GM06990 (cell line): ENCODE measurements at regions not wholly inside any gene's neighbourhood (a gene's known extent, or its start where the extent isn't known, plus 50 kb on each side); places are given as distances from the start of the nearest gene placed in this dataset.
"Not testable (repeated sequence)": the region's sequence is repeated elsewhere in the genome, so short reads cannot be mapped to it uniquely, and the experiment has no call there.

ENCODE experiments used
- DNase-seq: peaks from one replicate; pipeline ENCODE4 v3.0.0-alpha.2; 2011; ENCODE audit not compliant: insufficient read length; ENCODE audit errors: extremely low read depth
- H3K27me3 ChIP-seq: replicated peaks from 2 replicates; pipeline ENCODE4 v1.6.0; 2011; ENCODE audit warnings: low read length; ENCODE audit not compliant: control insufficient read depth, insufficient read depth
- H3K36me3 ChIP-seq: 2 replicates; pipeline ENCODE4 v1.5.1; 2011; ENCODE audit warnings: low read length; ENCODE audit not compliant: control insufficient read depth, insufficient read depth
- H3K4me3 ChIP-seq: replicated peaks from 2 replicates; pipeline ENCODE4 v1.5.1; 2011; ENCODE audit warnings: low read depth, mild to moderate bottlenecking, control low read depth, low read length
- CTCF ChIP-seq: IDR thresholded peaks from 2 replicates; pipeline ENCODE4 v1.5.1; 2011; ENCODE audit warnings: low read length, control low read depth, mild to moderate bottlenecking, inconsistent platforms; ENCODE audit not compliant: insufficient read depth, poor library complexity, severe bottlenecking

GRCh38 chr7:10644849-10645248 is 328.8 kb upstream of the PHF14 start:
- TF ChIP-seq CTCF = no peak
- H3K27me3 ChIP-seq = no peaks in the 10 kb centered on the region
- H3K4me3 ChIP-seq = no peak overlapping the region
- DNase-seq = no peak
- no peaks in the 10 kb centered on the region for H3K36me3 ChIP-seq

GRCh38 chr7:10646194-10646593 is 327.5 kb upstream of the PHF14 start:
- DNase-seq = no peak
- TF ChIP-seq CTCF = no peak
- Histone ChIP-seq H3K36me3 (no peaks in the 10 kb centered on the region), H3K4me3 (no peak overlapping the region), H3K27me3 (no peaks in the 10 kb centered on the region)

- no peaks in the 10 kb centered on the region for H3K36me3 ChIP-seq
- no peak for DNase-seq
- no peak overlapping the region for H3K4me3 ChIP-seq
- H3K27me3 ChIP-seq = no peaks in the 10 kb centered on the region
- TF ChIP-seq CTCF = no peak
Measured at GRCh38 chr7:10648289-10648688, 325.4 kb upstream of the PHF14 start.

- DNase-seq, H3K4me3 ChIP-seq, H3K36me3 ChIP-seq, H3K27me3 ChIP-seq: not testable (repeated sequence)
- TF ChIP-seq CTCF = peak; percentile 7
Measured at GRCh38 chr7:10649120-10649519, 324.6 kb upstream of the PHF14 start.

- H3K36me3 ChIP-seq = no peaks in the 10 kb centered on the region
Measured at GRCh38 chr7:10655031-10655430, 318.6 kb upstream of the PHF14 start.

More at GRCh38 chr7:10655031-10655430, 318.6 kb upstream of the PHF14 start:
- Histone ChIP-seq H3K4me3 (no peak overlapping the region), H3K27me3 (no peaks in the 10 kb centered on the region)
- no peak for DNase-seq
- TF ChIP-seq CTCF = no peak
